ENCODE measurements at regions not wholly inside any gene's neighbourhood (a gene's known extent, or its start where the extent isn't known, plus 50 kb on each side); places are given as distances from the start of the nearest gene placed in this dataset.

- TF ChIP-seq EZH2phosphoT487 (conservative IDR thresholded peaks at IDR 0.05; ENCODE audit: low read length) = no peak
- no peak for TF ChIP-seq CTCF (IDR thresholded peaks at IDR 0.05; ENCODE audit: insufficient read depth, low read length, poor library complexity, severe bottlenecking)
- no peaks in the 10 kb centered on the region for H3K9me3 ChIP-seq (ENCODE audit: insufficient read depth, low read length)
- no peaks in the 10 kb centered on the region for H3K27me3 ChIP-seq (ENCODE audit: low read length)
- H3K9me2 ChIP-seq (replicated peaks; ENCODE audit: insufficient read depth, low read length) = no peaks in the 10 kb centered on the region
- H3K27ac ChIP-seq (ENCODE audit: low read depth, low read length) = no peak overlapping the region
- H3K79me2 ChIP-seq (ENCODE audit: insufficient read depth, low read length) = no peaks in the 10 kb centered on the region
- no peak overlapping the region for H2AFZ ChIP-seq (ENCODE audit: low read depth, low read length, severe bottlenecking)
- H3F3A ChIP-seq (ENCODE audit: insufficient read depth) = no peaks in the 10 kb centered on the region
- H3K4me2 ChIP-seq (ENCODE audit: low read depth, low read length, poor library complexity, severe bottlenecking) = no peak overlapping the region
- H3K9ac ChIP-seq (ENCODE audit: low read length) = no peak overlapping the region
- no peak overlapping the region for H3K4me3 ChIP-seq (ENCODE audit: insufficient read depth, low read length, poor library complexity, severe bottlenecking)
- H3K36me3 ChIP-seq (ENCODE audit: low read length) = no peaks in the 10 kb centered on the region
- no peaks in the 10 kb centered on the region for H4K20me1 ChIP-seq (ENCODE audit: low read depth, low read length)
Measured at GRCh38 chr15:59825901-59826300, 136.8 kb upstream of the BNIP2 start.

GRCh38 chr15:59821286-59821685 is 132.2 kb upstream of the BNIP2 start:
- TF ChIP-seq CTCF (IDR thresholded peaks at IDR 0.05; ENCODE audit: insufficient read depth, low read length, poor library complexity, severe bottlenecking) (no peak), EZH2phosphoT487 (conservative IDR thresholded peaks at IDR 0.05; ENCODE audit: low read length) (no peak)
- Histone ChIP-seq H3K4me3 (ENCODE audit: insufficient read depth, low read length, poor library complexity, severe bottlenecking) (no peak overlapping the region), H2AFZ (ENCODE audit: low read depth, low read length, severe bottlenecking) (no peak overlapping the region), H3K27me3 (ENCODE audit: low read length) (no peaks in the 10 kb centered on the region), H3K9me3 (ENCODE audit: insufficient read depth, low read length) (no peaks in the 10 kb centered on the region), H3K79me2 (ENCODE audit: insufficient read depth, low read length) (no peaks in the 10 kb centered on the region), H3K9me2 (replicated peaks; ENCODE audit: insufficient read depth, low read length) (no peaks in the 10 kb centered on the region), H3K4me2 (ENCODE audit: low read depth, low read length, poor library complexity, severe bottlenecking) (no peak overlapping the region), H3F3A (ENCODE audit: insufficient read depth) (no peaks in the 10 kb centered on the region), H3K36me3 (ENCODE audit: low read length) (no peaks in the 10 kb centered on the region), H3K27ac (ENCODE audit: low read depth, low read length) (no peak overlapping the region), H3K9ac (ENCODE audit: low read length) (no peak overlapping the region), H4K20me1 (ENCODE audit: low read depth, low read length) (no peaks in the 10 kb centered on the region)

GRCh38 chr15:59819092-59819491 is 130.0 kb upstream of the BNIP2 start:
- H3K4me2 ChIP-seq (ENCODE audit: low read depth, low read length, poor library complexity, severe bottlenecking) = no peak overlapping the region
- no peaks in the 10 kb centered on the region for H3K9me2 ChIP-seq (replicated peaks; ENCODE audit: insufficient read depth, low read length)
- no peaks in the 10 kb centered on the region for H3K79me2 ChIP-seq (ENCODE audit: insufficient read depth, low read length)
- H3K27me3 ChIP-seq (ENCODE audit: low read length) = no peaks in the 10 kb centered on the region
- no peak overlapping the region for H3K4me3 ChIP-seq (ENCODE audit: insufficient read depth, low read length, poor library complexity, severe bottlenecking)
- H3K36me3 ChIP-seq (ENCODE audit: low read length) = no peaks in the 10 kb centered on the region
- no peak overlapping the region for H3K27ac ChIP-seq (ENCODE audit: low read depth, low read length)
- H3K9ac ChIP-seq (ENCODE audit: low read length) = no peak overlapping the region
- H2AFZ ChIP-seq (ENCODE audit: low read depth, low read length, severe bottlenecking) = no peak overlapping the region
- H3F3A ChIP-seq (ENCODE audit: insufficient read depth) = no peaks in the 10 kb centered on the region
- TF ChIP-seq CTCF (IDR thresholded peaks at IDR 0.05; ENCODE audit: insufficient read depth, low read length, poor library complexity, severe bottlenecking) (no peak), EZH2phosphoT487 (conservative IDR thresholded peaks at IDR 0.05; ENCODE audit: low read length) (no peak)
- H4K20me1 ChIP-seq (ENCODE audit: low read depth, low read length) = no peaks in the 10 kb centered on the region
- no peaks in the 10 kb centered on the region for H3K9me3 ChIP-seq (ENCODE audit: insufficient read depth, low read length)

- H3K27ac ChIP-seq (ENCODE audit: low read depth, low read length) = no peak overlapping the region
- no peaks in the 10 kb centered on the region for H3K36me3 ChIP-seq (ENCODE audit: low read length)
- TF ChIP-seq EZH2phosphoT487 (conservative IDR thresholded peaks at IDR 0.05; ENCODE audit: low read length) (no peak), CTCF (IDR thresholded peaks at IDR 0.05; ENCODE audit: insufficient read depth, low read length, poor library complexity, severe bottlenecking) (no peak)
- H3K9me2 ChIP-seq (replicated peaks; ENCODE audit: insufficient read depth, low read length) = no peaks in the 10 kb centered on the region
- H3K4me2 ChIP-seq (ENCODE audit: low read depth, low read length, poor library complexity, severe bottlenecking) = no peak overlapping the region
- H3K4me3 ChIP-seq (ENCODE audit: insufficient read depth, low read length, poor library complexity, severe bottlenecking) = no peak overlapping the region
- no peaks in the 10 kb centered on the region for H3K79me2 ChIP-seq (ENCODE audit: insufficient read depth, low read length)
- H3K9ac ChIP-seq (ENCODE audit: low read length) = no peak overlapping the region
- H3K27me3 ChIP-seq (ENCODE audit: low read length) = no peaks in the 10 kb centered on the region
- no peaks in the 10 kb centered on the region for H3K9me3 ChIP-seq (ENCODE audit: insufficient read depth, low read length)
- no peak overlapping the region for H2AFZ ChIP-seq (ENCODE audit: low read depth, low read length, severe bottlenecking)
- no peaks in the 10 kb centered on the region for H4K20me1 ChIP-seq (ENCODE audit: low read depth, low read length)
- H3F3A ChIP-seq (ENCODE audit: insufficient read depth) = no peaks in the 10 kb centered on the region
Measured at GRCh38 chr15:59818336-59818735, 129.2 kb upstream of the BNIP2 start.
